Chondrocyte (in vitro differentiated cells): ENCODE measurements at regions not wholly inside any gene's neighbourhood (a gene's known extent, or its start where the extent isn't known, plus 50 kb on each side); places are given as distances from the start of the nearest gene placed in this dataset.

Source experiments
- DNase-seq: peaks from one replicate; pipeline ENCODE4 v3.0.0; 2021; ENCODE audit warnings: mixed read lengths, low spot score
- H3K27ac Mint-ChIP-seq: one replicate; pipeline ENCODE4 v1.8.0; 2021; ENCODE audit warnings: mild to moderate bottlenecking, moderate library complexity, mixed read lengths; ENCODE audit not compliant: unreplicated experiment
- H3K27me3 Mint-ChIP-seq: 2 replicates; pipeline ENCODE4 v1.8.0; 2021; ENCODE audit warnings: low read depth, mixed read lengths
- H3K36me3 Mint-ChIP-seq: 2 replicates; pipeline ENCODE4 v1.8.0; 2021; ENCODE audit warnings: low read depth, mixed read lengths
- H3K4me1 Mint-ChIP-seq: 2 replicates; pipeline ENCODE4 v1.8.0; 2021; ENCODE audit warnings: low read depth, mild to moderate bottlenecking, mixed read lengths
- H3K4me3 Mint-ChIP-seq: one replicate; pipeline ENCODE4 v1.8.0; 2021; ENCODE audit warnings: mild to moderate bottlenecking, moderate library complexity, mixed read lengths; ENCODE audit not compliant: unreplicated experiment
- H3K9me3 Mint-ChIP-seq: 2 replicates; pipeline ENCODE4 v1.8.0; 2021; ENCODE audit warnings: low read depth, mixed read lengths
- TF ChIP-seq, protein P1 (sequence below): fragments of 200-600 bp; sonication (generic); IDR thresholded peaks from 2 replicates; pipeline ENCODE4 v1.5.0; 2021; ENCODE audit warnings: antibody characterized with exemption, mild to moderate bottlenecking, moderate library complexity

GRCh38 chr1:25126562-25126961 lies 105.7 kb downstream of the SYF2 start:
- TF ChIP-seq, protein P1, sequence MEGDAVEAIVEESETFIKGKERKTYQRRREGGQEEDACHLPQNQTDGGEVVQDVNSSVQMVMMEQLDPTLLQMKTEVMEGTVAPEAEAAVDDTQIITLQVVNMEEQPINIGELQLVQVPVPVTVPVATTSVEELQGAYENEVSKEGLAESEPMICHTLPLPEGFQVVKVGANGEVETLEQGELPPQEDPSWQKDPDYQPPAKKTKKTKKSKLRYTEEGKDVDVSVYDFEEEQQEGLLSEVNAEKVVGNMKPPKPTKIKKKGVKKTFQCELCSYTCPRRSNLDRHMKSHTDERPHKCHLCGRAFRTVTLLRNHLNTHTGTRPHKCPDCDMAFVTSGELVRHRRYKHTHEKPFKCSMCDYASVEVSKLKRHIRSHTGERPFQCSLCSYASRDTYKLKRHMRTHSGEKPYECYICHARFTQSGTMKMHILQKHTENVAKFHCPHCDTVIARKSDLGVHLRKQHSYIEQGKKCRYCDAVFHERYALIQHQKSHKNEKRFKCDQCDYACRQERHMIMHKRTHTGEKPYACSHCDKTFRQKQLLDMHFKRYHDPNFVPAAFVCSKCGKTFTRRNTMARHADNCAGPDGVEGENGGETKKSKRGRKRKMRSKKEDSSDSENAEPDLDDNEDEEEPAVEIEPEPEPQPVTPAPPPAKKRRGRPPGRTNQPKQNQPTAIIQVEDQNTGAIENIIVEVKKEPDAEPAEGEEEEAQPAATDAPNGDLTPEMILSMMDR, result no peak
- peak overlapping the region; percentile 27 for H3K27ac Mint-ChIP-seq
- no peak for DNase-seq
- no peaks in the 10 kb centered on the region for H3K36me3 Mint-ChIP-seq
- no peaks in the 10 kb centered on the region for H3K9me3 Mint-ChIP-seq
- peaks cover 10% of the 10 kb centered on the region for H3K4me1 Mint-ChIP-seq
- peaks cover 2% of the 10 kb centered on the region for H3K27me3 Mint-ChIP-seq
- H3K4me3 Mint-ChIP-seq, result no peak overlapping the region

DNA sequence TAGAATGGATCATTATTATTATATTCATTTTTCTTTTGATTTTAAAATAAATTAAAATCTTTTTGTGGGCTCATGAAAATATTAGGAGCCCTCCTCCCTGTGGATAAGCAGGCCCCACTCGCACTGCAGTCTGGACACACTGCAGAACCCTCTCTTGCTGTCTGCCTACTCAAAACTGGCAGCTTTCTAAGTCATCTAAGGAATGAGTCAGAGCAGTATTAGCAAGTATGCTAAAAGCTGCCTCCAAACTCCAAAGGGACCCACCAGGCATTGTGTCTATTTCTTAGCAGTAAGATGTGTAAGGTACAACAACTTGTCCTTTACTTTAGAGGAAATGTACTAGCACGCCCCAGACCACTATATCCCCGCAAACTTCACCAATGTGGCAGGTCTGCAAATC lies 108.8 kb downstream of the SYF2 start:
- no peak overlapping the region for H3K27ac Mint-ChIP-seq
- H3K27me3 Mint-ChIP-seq, result peaks cover 2% of the 10 kb centered on the region
- H3K4me3 Mint-ChIP-seq, result no peak overlapping the region
- TF ChIP-seq, protein P1, result no peak
- DNase-seq, result no peak
- no peaks in the 10 kb centered on the region for H3K36me3 Mint-ChIP-seq
- peaks cover 8% of the 10 kb centered on the region for H3K4me1 Mint-ChIP-seq
- no peaks in the 10 kb centered on the region for H3K9me3 Mint-ChIP-seq

DNA sequence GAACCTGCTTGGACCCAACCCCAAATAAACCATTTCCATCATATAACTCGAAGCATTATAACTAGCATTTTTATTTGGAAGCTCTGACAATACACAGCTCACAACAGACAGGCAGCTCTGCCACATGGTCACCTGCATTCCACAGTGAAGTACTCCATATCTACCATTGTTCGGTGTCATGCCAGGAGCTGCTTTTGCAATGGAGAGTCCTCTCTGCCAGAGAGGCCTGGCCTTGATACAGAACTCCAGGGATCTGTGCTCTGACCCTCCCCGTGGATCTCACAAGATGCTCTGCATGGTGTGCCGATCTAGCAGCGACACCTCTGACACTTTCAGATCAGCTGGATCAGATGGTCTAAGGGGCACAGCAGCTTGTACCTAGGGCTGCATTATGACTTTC lies 109.6 kb downstream of the SYF2 start:
- Mint-ChIP-seq H3K9me3 (peaks cover under 1% of the 10 kb centered on the region), H3K36me3 (no peaks in the 10 kb centered on the region), H3K4me3 (no peak overlapping the region), H3K27me3 (peaks cover 2% of the 10 kb centered on the region), H3K27ac (no peak overlapping the region), H3K4me1 (peaks cover under 1% of the 10 kb centered on the region)
- no peak for DNase-seq
- TF ChIP-seq, protein P1, result no peak

GRCh38 chr1:25120281-25120680 lies 112.0 kb downstream of the SYF2 start:
- peaks cover 4% of the 10 kb centered on the region for H3K4me1 Mint-ChIP-seq
- TF ChIP-seq, protein P1, result no peak
- H3K27ac Mint-ChIP-seq, result no peak overlapping the region
- H3K36me3 Mint-ChIP-seq, result no peaks in the 10 kb centered on the region
- DNase-seq, result no peak
- H3K27me3 Mint-ChIP-seq, result peaks cover 6% of the 10 kb centered on the region
- H3K4me3 Mint-ChIP-seq, result no peak overlapping the region
- H3K9me3 Mint-ChIP-seq, result peaks cover 9% of the 10 kb centered on the region

- TF ChIP-seq, protein P1, result no peak
- no peak for DNase-seq
- Mint-ChIP-seq H3K27me3 (peaks cover 17% of the 10 kb centered on the region), H3K27ac (no peak overlapping the region), H3K4me1 (peaks cover 4% of the 10 kb centered on the region), H3K4me3 (no peak overlapping the region), H3K36me3 (no peaks in the 10 kb centered on the region), H3K9me3 (peaks cover 9% of the 10 kb centered on the region)
These were observed 113.8 kb downstream of the SYF2 start for GRCh38 chr1:25118546-25118945.
